Iris pigment epithelial cell (primary cell): ENCODE measurements at regions not wholly inside any gene's neighbourhood (a gene's known extent, or its start where the extent isn't known, plus 50 kb on each side); places are given as distances from the start of the nearest gene placed in this dataset.

Source experiments
- DNase-seq: peaks from one replicate; pipeline ENCODE4 v3.0.0-alpha.2; 2011; ENCODE audit warnings: low read depth

- DNase-seq: no peak
Measured at GRCh38 chr3:168581771-168582225, 486.1 kb upstream of the GOLIM4 start.

GRCh38 chr3:168579010-168579409 is 483.3 kb upstream of the GOLIM4 start:
- DNase-seq: no peak

GRCh38 chr3:168575750-168576149 is 480.0 kb upstream of the GOLIM4 start:
- DNase-seq: no peak

- no peak for DNase-seq
Measured at GRCh38 chr3:168574455-168575158, 478.9 kb upstream of the GOLIM4 start.

GRCh38 chr3:168570404-168571155 is 474.9 kb upstream of the GOLIM4 start:
- no peak for DNase-seq

- DNase-seq: no peak
Measured at GRCh38 chr3:168558728-168559411, 463.1 kb upstream of the GOLIM4 start.

GRCh38 chr3:168552251-168552650 is 456.5 kb upstream of the GOLIM4 start:
- no peak for DNase-seq

GRCh38 chr3:168548719-168549118 is 453.0 kb upstream of the GOLIM4 start:
- no peak for DNase-seq

- DNase-seq: no peak
Measured at GRCh38 chr3:168546707-168547106, 451.0 kb upstream of the GOLIM4 start.

- peak; percentile 9 for DNase-seq
Measured at GRCh38 chr3:168545591-168545990, 449.9 kb upstream of the GOLIM4 start.

GRCh38 chr3:168544097-168544957 is 448.6 kb upstream of the GOLIM4 start:
- DNase-seq: peak; percentile 12

GRCh38 chr3:168540726-168541125 is 445.0 kb upstream of the GOLIM4 start:
- no peak for DNase-seq

GRCh38 chr3:168539909-168540308 is 444.2 kb upstream of the GOLIM4 start:
- no peak for DNase-seq

GRCh38 chr3:168534761-168535160 is 439.0 kb upstream of the GOLIM4 start:
- no peak for DNase-seq

- DNase-seq: no peak
Measured at GRCh38 chr3:168533600-168533999, 437.9 kb upstream of the GOLIM4 start.

GRCh38 chr3:168532135-168532534 is 436.4 kb upstream of the GOLIM4 start:
- no peak for DNase-seq

- no peak for DNase-seq
Measured at GRCh38 chr3:168531116-168531515, 435.4 kb upstream of the GOLIM4 start.

- no peak for DNase-seq
Measured at GRCh38 chr3:168524129-168524528, 428.4 kb upstream of the GOLIM4 start.

- DNase-seq: no peak
Measured at GRCh38 chr3:168517249-168518071, 421.7 kb upstream of the GOLIM4 start.

GRCh38 chr3:168514252-168514651 is 418.5 kb upstream of the GOLIM4 start:
- DNase-seq: no peak

- no peak for DNase-seq
Measured at GRCh38 chr3:168512802-168513201, 417.1 kb upstream of the GOLIM4 start.
